Loucy (cell line): ENCODE measurements at regions not wholly inside any gene's neighbourhood (a gene's known extent, or its start where the extent isn't known, plus 50 kb on each side); places are given as distances from the start of the nearest gene placed in this dataset.

Experiments
- H2AFZ ChIP-seq: fragments of 200-600 bp; sonication (generic); 2 replicates; pipeline ENCODE4 v1.6.0; 2016; ENCODE audit warnings: antibody characterized with exemption, mild to moderate bottlenecking, low read length, moderate library complexity
- H3F3A ChIP-seq: fragments of 200-600 bp; 2 replicates; pipeline ENCODE4 v1.6.0; 2016; ENCODE audit warnings: antibody characterized with exemption, low read depth, mild to moderate bottlenecking
- H3K27me3 ChIP-seq: fragments of 200-600 bp; sonication (generic); 2 replicates; pipeline ENCODE4 v1.6.1; 2014; ENCODE audit warnings: low read length, mild to moderate bottlenecking; ENCODE audit not compliant: insufficient read depth, poor library complexity, severe bottlenecking
- H3K36me3 ChIP-seq: fragments of 200-600 bp; sonication (generic); 2 replicates; pipeline ENCODE4 v1.6.1; 2016; ENCODE audit warnings: low read length; ENCODE audit not compliant: insufficient read depth
- H3K4me1 ChIP-seq: fragments of 200-600 bp; sonication (generic); 2 replicates; pipeline ENCODE4 v1.5.1; 2014; ENCODE audit warnings: low read length, mild to moderate bottlenecking; ENCODE audit not compliant: insufficient read depth, poor library complexity, severe bottlenecking
- H3K4me2 ChIP-seq: fragments of 200-600 bp; sonication (generic); 2 replicates; pipeline ENCODE4 v1.6.0; 2014; ENCODE audit warnings: antibody characterized with exemption, low read length, low read depth, mild to moderate bottlenecking; ENCODE audit not compliant: poor library complexity, severe bottlenecking
- H3K4me3 ChIP-seq: fragments of 200-600 bp; sonication (generic); 2 replicates; pipeline ENCODE4 v1.5.1; 2014; ENCODE audit warnings: low read length, mild to moderate bottlenecking, mixed read lengths; ENCODE audit not compliant: poor library complexity, severe bottlenecking
- H3K79me2 ChIP-seq: fragments of 200-600 bp; sonication (generic); 2 replicates; pipeline ENCODE4 v1.6.1; 2014; ENCODE audit warnings: low read length; ENCODE audit not compliant: insufficient read depth
- H3K9ac ChIP-seq: fragments of 200-600 bp; sonication (generic); 2 replicates; pipeline ENCODE4 v1.6.0; 2014; ENCODE audit warnings: mild to moderate bottlenecking, low read depth, low read length, moderate library complexity; ENCODE audit not compliant: poor library complexity, severe bottlenecking
- H3K9me2 ChIP-seq: fragments of 200-600 bp; sonication (generic); replicated peaks from 2 replicates; pipeline ENCODE4 v1.6.1; 2016; ENCODE audit warnings: low read depth, low read length, mixed read lengths
- H3K9me3 ChIP-seq: fragments of 200-600 bp; sonication (generic); 2 replicates; pipeline ENCODE4 v1.6.1; 2014; ENCODE audit warnings: mild to moderate bottlenecking, antibody characterized with exemption, low read length, low read depth; ENCODE audit not compliant: insufficient read depth
- H4K20me1 ChIP-seq: fragments of 200-600 bp; sonication (generic); 2 replicates; pipeline ENCODE4 v1.6.0; 2014; ENCODE audit warnings: antibody characterized with exemption, low read length, mild to moderate bottlenecking; ENCODE audit not compliant: insufficient read depth, poor library complexity, severe bottlenecking
- EZH2phosphoT487 ChIP-seq: fragments of 200-600 bp; IDR thresholded peaks from 2 replicates; pipeline ENCODE4 v1.6.1; 2018; ENCODE audit warnings: antibody characterized with exemption, mild to moderate bottlenecking, moderate library complexity, borderline replicate concordance
- TF ChIP-seq, protein P1 (sequence below): fragments of 200-600 bp; sonication (generic); conservative IDR thresholded peaks from 2 replicates; pipeline ENCODE4 v1.5.1; 2014; ENCODE audit warnings: mild to moderate bottlenecking, antibody characterized with exemption, low read length

DNA sequence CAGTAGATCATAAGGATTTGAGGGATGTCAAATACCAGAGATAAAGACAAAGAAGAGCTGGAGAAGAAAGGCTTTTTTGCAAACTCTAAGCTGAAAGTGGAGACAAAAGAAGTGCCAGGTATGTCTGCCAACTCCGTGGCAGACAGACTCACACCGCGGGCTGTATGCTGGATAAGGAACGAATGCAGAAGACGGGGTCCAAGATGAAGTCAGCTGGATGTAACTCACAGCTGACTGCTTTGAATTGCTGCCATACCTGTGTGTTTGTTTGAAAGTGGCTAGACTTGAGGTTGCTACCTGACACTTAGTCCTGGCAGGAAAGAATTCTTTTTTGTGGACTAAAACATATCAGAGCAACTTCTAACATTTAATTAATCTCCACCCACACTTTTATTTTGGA is 398.8 kb downstream of the DLEU7 start:
- no peaks in the 10 kb centered on the region for H3K9me3 ChIP-seq
- no peak overlapping the region for H3K4me2 ChIP-seq
- H3K27me3 ChIP-seq = no peaks in the 10 kb centered on the region
- TF ChIP-seq, protein P1, sequence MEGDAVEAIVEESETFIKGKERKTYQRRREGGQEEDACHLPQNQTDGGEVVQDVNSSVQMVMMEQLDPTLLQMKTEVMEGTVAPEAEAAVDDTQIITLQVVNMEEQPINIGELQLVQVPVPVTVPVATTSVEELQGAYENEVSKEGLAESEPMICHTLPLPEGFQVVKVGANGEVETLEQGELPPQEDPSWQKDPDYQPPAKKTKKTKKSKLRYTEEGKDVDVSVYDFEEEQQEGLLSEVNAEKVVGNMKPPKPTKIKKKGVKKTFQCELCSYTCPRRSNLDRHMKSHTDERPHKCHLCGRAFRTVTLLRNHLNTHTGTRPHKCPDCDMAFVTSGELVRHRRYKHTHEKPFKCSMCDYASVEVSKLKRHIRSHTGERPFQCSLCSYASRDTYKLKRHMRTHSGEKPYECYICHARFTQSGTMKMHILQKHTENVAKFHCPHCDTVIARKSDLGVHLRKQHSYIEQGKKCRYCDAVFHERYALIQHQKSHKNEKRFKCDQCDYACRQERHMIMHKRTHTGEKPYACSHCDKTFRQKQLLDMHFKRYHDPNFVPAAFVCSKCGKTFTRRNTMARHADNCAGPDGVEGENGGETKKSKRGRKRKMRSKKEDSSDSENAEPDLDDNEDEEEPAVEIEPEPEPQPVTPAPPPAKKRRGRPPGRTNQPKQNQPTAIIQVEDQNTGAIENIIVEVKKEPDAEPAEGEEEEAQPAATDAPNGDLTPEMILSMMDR = no peak
- TF ChIP-seq EZH2phosphoT487 = no peak
- peaks cover 14% of the 10 kb centered on the region for H3K4me1 ChIP-seq
- no peak overlapping the region for H3K4me3 ChIP-seq
- H3K79me2 ChIP-seq = 0 out of 2 replicates have a peak, but pooled peaks cover 2% of the 10 kb centered on the region
- H3K9ac ChIP-seq = no peak overlapping the region
- H3F3A ChIP-seq = no peaks in the 10 kb centered on the region
- H3K9me2 ChIP-seq = no peaks in the 10 kb centered on the region
- peaks cover 8% of the 10 kb centered on the region; the same call in 1 of the 2 replicates for H3K36me3 ChIP-seq
- H4K20me1 ChIP-seq = no peaks in the 10 kb centered on the region
- no peak overlapping the region for H2AFZ ChIP-seq

DNA sequence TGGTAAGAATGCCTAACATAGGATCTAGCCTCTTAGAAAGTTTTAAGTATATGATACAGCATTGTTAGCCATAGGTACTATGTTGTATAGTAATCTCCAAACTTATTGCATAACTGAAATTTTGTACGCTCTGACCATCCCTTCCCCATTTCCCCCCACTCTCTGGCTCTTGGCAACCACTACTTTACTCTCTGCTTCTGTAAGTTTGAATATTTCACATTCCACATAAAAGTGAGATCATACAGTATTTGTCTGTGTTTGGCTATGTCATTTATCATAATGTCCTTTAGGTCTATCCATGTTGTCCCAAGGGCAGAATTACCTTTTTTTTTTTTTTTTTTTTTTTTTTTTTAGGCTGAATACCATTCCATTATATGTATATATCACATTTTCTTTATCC is 396.9 kb downstream of the DLEU7 start:
- Histone ChIP-seq H3K9ac (no peak overlapping the region), H3K9me2 (no peaks in the 10 kb centered on the region), H3K27me3 (no peaks in the 10 kb centered on the region), H2AFZ (no peak overlapping the region), H3K9me3 (no peaks in the 10 kb centered on the region), H3K4me3 (no peak overlapping the region), H4K20me1 (no peaks in the 10 kb centered on the region), H3K4me1 (peaks cover 14% of the 10 kb centered on the region), H3K36me3 (peaks cover 8% of the 10 kb centered on the region; the same call in 1 of the 2 replicates), H3K4me2 (no peak overlapping the region), H3F3A (no peaks in the 10 kb centered on the region), H3K79me2 (no peaks in the 10 kb centered on the region)
- no peak for TF ChIP-seq EZH2phosphoT487
- TF ChIP-seq, protein P1 = no peak

DNA sequence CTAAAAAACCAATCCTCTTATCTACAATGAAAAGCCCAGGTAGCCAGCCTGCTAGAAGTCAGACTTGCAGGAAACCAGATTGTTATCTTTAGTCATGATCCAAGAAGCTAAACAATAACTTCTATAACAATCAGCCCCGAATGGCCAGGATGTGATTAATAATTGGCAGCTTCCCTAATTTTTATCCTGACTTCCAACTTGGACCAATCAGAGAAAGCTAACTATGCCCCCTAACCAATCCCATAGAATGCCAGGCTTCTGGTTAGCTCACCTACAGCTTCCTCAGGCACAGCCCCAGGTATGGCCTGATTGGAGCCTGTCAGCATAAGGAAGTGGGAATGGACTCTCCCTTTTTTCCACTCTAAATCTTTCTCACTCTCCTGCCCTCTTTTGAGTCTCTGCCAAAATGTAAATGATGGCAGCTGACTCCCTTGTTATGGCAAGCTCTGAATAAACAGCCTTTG is 394.9 kb downstream of the DLEU7 start:
- H3K36me3 ChIP-seq = peaks cover 8% of the 10 kb centered on the region; the same call in 1 of the 2 replicates
- TF ChIP-seq EZH2phosphoT487 = no peak
- TF ChIP-seq, protein P1 = no peak
- H2AFZ ChIP-seq = no peak overlapping the region
- no peaks in the 10 kb centered on the region for H3K27me3 ChIP-seq
- no peaks in the 10 kb centered on the region for H3K79me2 ChIP-seq
- H3K4me2 ChIP-seq = no peak overlapping the region
- no peaks in the 10 kb centered on the region for H3F3A ChIP-seq
- no peaks in the 10 kb centered on the region for H3K9me3 ChIP-seq
- no peak overlapping the region for H3K9ac ChIP-seq
- no peaks in the 10 kb centered on the region for H3K9me2 ChIP-seq
- peaks cover 7% of the 10 kb centered on the region for H3K4me1 ChIP-seq
- no peak overlapping the region for H3K4me3 ChIP-seq
- no peaks in the 10 kb centered on the region for H4K20me1 ChIP-seq
